ENCODE measurements at regions not wholly inside any gene's neighbourhood (a gene's known extent, or its start where the extent isn't known, plus 50 kb on each side); places are given as distances from the start of the nearest gene placed in this dataset.

- POLR2A ChIA-PET: no interaction called here
- CTCF ChIA-PET: no interaction called here
- H3K9me3 ChIP-seq (ENCODE audit: control insufficient read depth, insufficient read depth, low read depth, low read length): no peaks in the 10 kb centered on the region
- H3K27ac ChIP-seq (ENCODE audit: extremely low read depth, low read depth, low read length): no peak overlapping the region
- H3K36me3 ChIP-seq (ENCODE audit: control insufficient read depth in 2 of 2, insufficient read depth in 1 of 2, low read length in 2 of 2): no peaks in the 10 kb centered on the region
- no peak for TF ChIP-seq ZNF23 (tag by site-specific recombination; IDR thresholded peaks at IDR 0.05; ENCODE audit: borderline replicate concordance)
- TF ChIP-seq PRDM2 (tag by site-specific recombination; IDR thresholded peaks at IDR 0.05; ENCODE audit: borderline replicate concordance): no peak
- TF ChIP-seq SETDB1 (IDR thresholded peaks at IDR 0.05; ENCODE audit: insufficient read length, low read length): no peak
- TF ChIP-seq, protein P1, sequence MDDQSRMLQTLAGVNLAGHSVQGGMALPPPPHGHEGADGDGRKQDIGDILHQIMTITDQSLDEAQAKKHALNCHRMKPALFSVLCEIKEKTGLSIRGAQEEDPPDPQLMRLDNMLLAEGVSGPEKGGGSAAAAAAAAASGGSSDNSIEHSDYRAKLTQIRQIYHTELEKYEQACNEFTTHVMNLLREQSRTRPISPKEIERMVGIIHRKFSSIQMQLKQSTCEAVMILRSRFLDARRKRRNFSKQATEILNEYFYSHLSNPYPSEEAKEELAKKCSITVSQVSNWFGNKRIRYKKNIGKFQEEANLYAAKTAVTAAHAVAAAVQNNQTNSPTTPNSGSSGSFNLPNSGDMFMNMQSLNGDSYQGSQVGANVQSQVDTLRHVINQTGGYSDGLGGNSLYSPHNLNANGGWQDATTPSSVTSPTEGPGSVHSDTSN (CRISPR knock-in tag; IDR thresholded peaks at IDR 0.05): no peak
- TF ChIP-seq, protein P2, sequence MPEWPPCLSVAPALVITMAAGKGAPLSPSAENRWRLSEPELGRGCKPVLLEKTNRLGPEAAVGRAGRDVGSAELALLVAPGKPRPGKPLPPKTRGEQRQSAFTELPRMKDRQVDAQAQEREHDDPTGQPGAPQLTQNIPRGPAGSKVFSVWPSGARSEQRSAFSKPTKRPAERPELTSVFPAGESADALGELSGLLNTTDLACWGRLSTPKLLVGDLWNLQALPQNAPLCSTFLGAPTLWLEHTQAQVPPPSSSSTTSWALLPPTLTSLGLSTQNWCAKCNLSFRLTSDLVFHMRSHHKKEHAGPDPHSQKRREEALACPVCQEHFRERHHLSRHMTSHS (tag by site-specific recombination; IDR thresholded peaks at IDR 0.05): no peak
- TF ChIP-seq, protein P3, sequence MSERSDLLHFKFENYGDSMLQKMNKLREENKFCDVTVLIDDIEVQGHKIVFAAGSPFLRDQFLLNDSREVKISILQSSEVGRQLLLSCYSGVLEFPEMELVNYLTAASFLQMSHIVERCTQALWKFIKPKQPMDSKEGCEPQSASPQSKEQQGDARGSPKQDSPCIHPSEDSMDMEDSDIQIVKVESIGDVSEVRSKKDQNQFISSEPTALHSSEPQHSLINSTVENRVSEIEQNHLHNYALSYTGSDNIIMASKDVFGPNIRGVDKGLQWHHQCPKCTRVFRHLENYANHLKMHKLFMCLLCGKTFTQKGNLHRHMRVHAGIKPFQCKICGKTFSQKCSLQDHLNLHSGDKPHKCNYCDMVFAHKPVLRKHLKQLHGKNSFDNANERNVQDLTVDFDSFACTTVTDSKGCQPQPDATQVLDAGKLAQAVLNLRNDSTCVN (tag by site-specific recombination; optimal IDR thresholded peaks at IDR 0.05): no peak
- no peak for TF ChIP-seq ZBTB1 (tag by site-specific recombination; IDR thresholded peaks at IDR 0.05)
- no peak for TF ChIP-seq ZNF174 (tag by site-specific recombination; IDR thresholded peaks at IDR 0.05)
- no peak for TF ChIP-seq ZNF157 (tag by site-specific recombination; IDR thresholded peaks at IDR 0.05)
- no peak for TF ChIP-seq ZNF843 (tag by site-specific recombination; IDR thresholded peaks at IDR 0.05)
- TF ChIP-seq TCF7L2 (IDR thresholded peaks at IDR 0.05; ENCODE audit: borderline replicate concordance, low read depth, low read length): no peak
- TF ChIP-seq, protein P4, sequence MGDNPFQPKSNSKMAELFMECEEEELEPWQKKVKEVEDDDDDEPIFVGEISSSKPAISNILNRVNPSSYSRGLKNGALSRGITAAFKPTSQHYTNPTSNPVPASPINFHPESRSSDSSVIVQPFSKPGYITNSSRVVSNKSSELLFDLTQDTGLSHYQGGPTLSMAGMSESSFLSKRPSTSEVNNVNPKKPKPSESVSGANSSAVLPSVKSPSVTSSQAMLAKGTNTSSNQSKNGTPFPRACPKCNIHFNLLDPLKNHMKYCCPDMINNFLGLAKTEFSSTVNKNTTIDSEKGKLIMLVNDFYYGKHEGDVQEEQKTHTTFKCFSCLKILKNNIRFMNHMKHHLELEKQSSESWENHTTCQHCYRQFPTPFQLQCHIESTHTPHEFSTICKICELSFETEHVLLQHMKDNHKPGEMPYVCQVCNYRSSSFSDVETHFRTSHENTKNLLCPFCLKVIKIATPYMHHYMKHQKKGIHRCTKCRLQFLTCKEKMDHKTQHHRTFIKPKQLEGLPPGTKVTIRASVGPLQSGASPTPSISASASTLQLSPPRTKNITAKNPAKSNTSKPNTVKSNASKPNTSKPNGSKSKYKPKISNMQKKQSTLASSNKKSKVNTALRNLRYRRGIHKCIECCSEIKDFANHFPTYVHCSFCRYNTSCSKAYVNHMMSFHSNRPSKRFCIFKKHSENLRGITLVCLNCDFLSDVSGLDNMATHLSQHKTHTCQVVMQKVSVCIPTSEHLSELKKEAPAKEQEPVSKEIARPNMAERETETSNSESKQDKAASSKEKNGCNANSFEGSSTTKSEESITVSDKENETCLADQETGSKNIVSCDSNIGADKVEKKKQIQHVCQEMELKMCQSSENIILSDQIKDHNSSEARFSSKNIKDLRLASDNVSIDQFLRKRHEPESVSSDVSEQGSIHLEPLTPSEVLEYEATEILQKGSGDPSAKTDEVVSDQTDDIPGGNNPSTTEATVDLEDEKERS (tag by site-specific recombination; IDR thresholded peaks at IDR 0.05): no peak
- H3K4me3 ChIP-seq (ENCODE audit: low read depth, low read length): no peak overlapping the region
- H3K4me1 ChIP-seq (ENCODE audit: control insufficient read depth, insufficient read depth, low read length): no peaks in the 10 kb centered on the region
Measured at GRCh38 chr13:100961186-100961585, 286.6 kb upstream of the TMTC4 start.

DNA sequence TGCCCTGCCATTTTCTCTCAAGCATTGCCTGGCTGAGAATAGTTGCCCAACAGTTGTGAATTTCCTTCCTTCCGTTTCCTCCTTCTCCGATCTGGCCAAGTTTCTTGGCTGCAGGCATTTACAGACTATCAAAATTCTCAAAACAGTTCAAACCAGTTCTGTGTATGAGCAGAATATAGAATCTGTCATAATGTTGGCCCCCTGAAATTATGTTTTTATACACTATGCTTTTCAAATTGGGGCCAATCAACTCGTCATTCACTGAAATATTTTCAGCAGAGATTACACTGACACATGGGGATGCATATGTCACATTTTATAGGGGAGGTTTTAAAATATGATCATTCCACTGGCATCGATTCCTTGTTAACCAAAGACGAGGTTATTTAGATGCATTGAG, 284.2 kb upstream of the TMTC4 start:
- ChIA-PET POLR2A (no interaction called here), CTCF (no interaction called here)
- no peak overlapping the region for H3K27ac ChIP-seq (ENCODE audit: extremely low read depth, low read depth, low read length)
- H3K4me3 ChIP-seq (ENCODE audit: low read depth, low read length): no peak overlapping the region
- no peaks in the 10 kb centered on the region for H3K36me3 ChIP-seq (ENCODE audit: control insufficient read depth in 2 of 2, insufficient read depth in 1 of 2, low read length in 2 of 2)
- no peaks in the 10 kb centered on the region for H3K4me1 ChIP-seq (ENCODE audit: control insufficient read depth, insufficient read depth, low read length)
- H3K9me3 ChIP-seq (ENCODE audit: control insufficient read depth, insufficient read depth, low read depth, low read length): no peaks in the 10 kb centered on the region
- TF ChIP-seq ZNF785 (tag by site-specific recombination; IDR thresholded peaks at IDR 0.05): no peak
- no peak for TF ChIP-seq ZNF768 (tag by site-specific recombination; IDR thresholded peaks at IDR 0.05)
- TF ChIP-seq ZNF350 (tag by site-specific recombination; IDR thresholded peaks at IDR 0.05): no peak
- no peak for TF ChIP-seq SP7 (tag by site-specific recombination; IDR thresholded peaks at IDR 0.05)
- no peak for TF ChIP-seq SP2 (tag by site-specific recombination; IDR thresholded peaks at IDR 0.05)
- no peak for TF ChIP-seq ZNF837 (tag by site-specific recombination; IDR thresholded peaks at IDR 0.05)
- no peak for TF ChIP-seq ZNF274 (IDR thresholded peaks at IDR 0.05; ENCODE audit: low read length)
- no peak for TF ChIP-seq ZNF274 (tag by site-specific recombination; IDR thresholded peaks at IDR 0.05; ENCODE audit: borderline replicate concordance)
- TF ChIP-seq ZNF311 (tag by site-specific recombination; IDR thresholded peaks at IDR 0.05; ENCODE audit: borderline replicate concordance): no peak
- TF ChIP-seq ZNF449 (tag by site-specific recombination; IDR thresholded peaks at IDR 0.05): no peak
- no peak for TF ChIP-seq ZNF664 (tag by site-specific recombination; IDR thresholded peaks at IDR 0.05)
